A549 (cell line): ENCODE measurements at regions not wholly inside any gene's neighbourhood (a gene's known extent, or its start where the extent isn't known, plus 50 kb on each side); places are given as distances from the start of the nearest gene placed in this dataset.

Source experiments
- ATAC-seq, 2 experiments: fragments of 200-7000 bp in 1 of 2; fragments of >200 bp in 1 of 2; cut with Nextera tagmentation in 1 of 2; cut with Tn5 transposase in 1 of 2; 3 replicates each; pipeline versions ENCODE4 v1.8.0 to v1.9.1; 2018 to 2020; ENCODE audit warnings: mild to moderate bottlenecking in 1 of 2, moderate library complexity in 1 of 2
- CTCF ChIA-PET: fragments of 300-600 bp; sonication (Branson Sonifier 250); formaldehyde crosslinking; extraction: SDS; loops from one replicate; lab custom pipeline; 2021; ENCODE audit warnings: antibody characterized with exemption, inconsistent platforms; lab: Yijun Ruan, JAX
- POLR2A ChIA-PET: fragments of 350-600 bp; formaldehyde crosslinking; extraction: SDS; loops from one replicate; lab custom pipeline; 2021; ENCODE audit warnings: antibody characterized with exemption, inconsistent platforms; lab: Yijun Ruan, JAX
- DNase-seq, 2 experiments: peaks; one replicate each; pipeline versions ENCODE4 v3.0.0 to v3.0.0-alpha.2; 2011 to 2016; ENCODE audit warnings: low read depth in 1 of 2, low spot score in 1 of 2
- FAIRE-seq: peaks from 2 replicates; lab custom pipeline; 2011; peaks lifted over from hg19 to GRCh38; lab: Jason Lieb, UNC
- H3K27ac ChIP-seq, 2 experiments: fragments of >200 bp; sonication (Bioruptor Twin); formaldehyde crosslinking; 3 replicates each; pipeline ENCODE4 v1.5.1; 2016 to 2017
- H3K4me1 ChIP-seq: fragments of >200 bp; sonication (Bioruptor Twin); formaldehyde crosslinking; 3 replicates; pipeline ENCODE4 v1.6.1; 2016
- H3K4me2 ChIP-seq: fragments of >200 bp; sonication (Bioruptor Twin); formaldehyde crosslinking; 3 replicates; pipeline ENCODE4 v1.6.1; 2016
- H3K4me3 ChIP-seq: fragments of >200 bp; sonication (Bioruptor Twin); formaldehyde crosslinking; 3 replicates; pipeline ENCODE4 v1.5.1; 2016
- H3K9me3 ChIP-seq: fragments of >200 bp; sonication (Bioruptor Twin); formaldehyde crosslinking; 3 replicates; pipeline ENCODE4 v1.6.1; 2016
- CBX2 ChIP-seq: fragments of 200-600 bp; sonication (generic); IDR thresholded peaks from 2 replicates; pipeline ENCODE4 v1.6.1; 2016; ENCODE audit warnings: low read depth, mild to moderate bottlenecking, borderline replicate concordance
- CHD4 ChIP-seq: fragments of 200-600 bp; sonication (generic); IDR thresholded peaks from 2 replicates; pipeline ENCODE4 v1.6.1; 2016; ENCODE audit warnings: antibody characterized with exemption, mild to moderate bottlenecking, borderline replicate concordance
- EHMT2 ChIP-seq: fragments of 200-600 bp; sonication (generic); IDR thresholded peaks from 2 replicates; pipeline ENCODE4 v1.6.1; 2016; ENCODE audit warnings: antibody characterized with exemption, low read depth, mild to moderate bottlenecking, moderate library complexity
- ELK1 ChIP-seq: fragments of 150-350 bp; IDR thresholded peaks from 2 replicates; pipeline ENCODE4 v1.6.1; 2014; ENCODE audit warnings: low read depth, mild to moderate bottlenecking, low read length
- FOSL2 ChIP-seq, 2 experiments: fragments of 450-650 bp in 1 of 2; fragments of >200 bp in 1 of 2; sonication (Bioruptor Twin) in 1 of 2; formaldehyde crosslinking; IDR thresholded peaks; 2 replicates each; pipeline versions ENCODE4 v1.5.0 to v1.6.1; 2016 to 2020; ENCODE audit warnings: mild to moderate bottlenecking in 1 of 2, moderate library complexity in 1 of 2
- HDAC2 ChIP-seq: fragments of 200-600 bp; sonication (generic); IDR thresholded peaks from 2 replicates; pipeline ENCODE4 v1.6.1; 2016
- HES2 ChIP-seq: fragments of >200 bp; sonication (Bioruptor Twin); formaldehyde crosslinking; IDR thresholded peaks from 2 replicates; pipeline ENCODE4 v1.6.1; 2016
- HOXA7 ChIP-seq: fragments of 250-450 bp; sonication (Bioruptor Pico); IDR thresholded peaks from 2 replicates; pipeline ENCODE4 v1.5.0; 2020; ENCODE audit warnings: mild to moderate bottlenecking, moderate library complexity
- HOXB5 ChIP-seq: fragments of 250-450 bp; sonication (Bioruptor Pico); IDR thresholded peaks from 2 replicates; pipeline ENCODE4 v1.5.0; 2020; ENCODE audit warnings: mild to moderate bottlenecking, moderate library complexity
- JUN ChIP-seq, 2 experiments: fragments of >200 bp; sonication (Bioruptor Twin); formaldehyde crosslinking; IDR thresholded peaks; 2 replicates in 1 of 2; 3 replicates in 1 of 2; pipeline ENCODE4 v1.6.1; 2016 to 2017
- MAFK ChIP-seq: fragments of 450-650 bp; IDR thresholded peaks from 2 replicates; pipeline ENCODE4 v1.6.1; 2014; ENCODE audit not compliant: partially characterized antibody
- MAZ ChIP-seq: fragments of 150-350 bp; IDR thresholded peaks from 2 replicates; pipeline ENCODE4 v1.6.1; 2014; ENCODE audit warnings: antibody characterized with exemption, low read depth, low read length, borderline replicate concordance
- MYC ChIP-seq: IDR thresholded peaks from 2 replicates; pipeline ENCODE4 v1.6.1; 2012; ENCODE audit warnings: mild to moderate bottlenecking, inconsistent platforms, low read length, improper control_type of control experiment, borderline replicate concordance
- NR3C1 ChIP-seq: fragments of >200 bp; sonication (Bioruptor Twin); formaldehyde crosslinking; IDR thresholded peaks from 3 replicates; pipeline ENCODE4 v1.6.1; 2017
- PBX3 ChIP-seq: IDR thresholded peaks from 2 replicates; pipeline ENCODE4 v1.6.1; 2012
- PHF8 ChIP-seq: fragments of 200-600 bp; sonication (generic); IDR thresholded peaks from 2 replicates; pipeline ENCODE4 v1.6.1; 2016; ENCODE audit warnings: low read depth, mild to moderate bottlenecking, antibody characterized with exemption, moderate library complexity, borderline replicate concordance
- POLR2A ChIP-seq: IDR thresholded peaks from 2 replicates; pipeline ENCODE4 v1.6.1; 2012; ENCODE audit warnings: mild to moderate bottlenecking, low read length
- REST ChIP-seq: fragments of 200-600 bp; sonication (generic); IDR thresholded peaks from 2 replicates; pipeline ENCODE4 v1.6.1; 2016; ENCODE audit warnings: antibody characterized with exemption, mild to moderate bottlenecking, moderate library complexity
- SMC3 ChIP-seq: fragments of >200 bp; sonication (Bioruptor Twin); formaldehyde crosslinking; IDR thresholded peaks from 3 replicates; pipeline ENCODE4 v1.6.1; 2018; ENCODE audit warnings: inconsistent platforms
- SREBF2 ChIP-seq: fragments of 450-650 bp; IDR thresholded peaks from 2 replicates; pipeline ENCODE4 v1.6.1; 2014; ENCODE audit warnings: mild to moderate bottlenecking, moderate library complexity
- TFCP2L1 ChIP-seq: fragments of 250-450 bp; sonication (Bioruptor Pico); IDR thresholded peaks from 2 replicates; pipeline ENCODE4 v1.5.0; 2021; ENCODE audit warnings: mild to moderate bottlenecking
- USF2 ChIP-seq: fragments of 450-650 bp; IDR thresholded peaks from 2 replicates; pipeline ENCODE4 v1.6.1; 2014; ENCODE audit warnings: antibody characterized with exemption
- ZC3H11A ChIP-seq: fragments of 450-650 bp; IDR thresholded peaks from 2 replicates; pipeline ENCODE4 v1.6.1; 2014; ENCODE audit warnings: antibody characterized with exemption, mild to moderate bottlenecking
- ZFP36 ChIP-seq: fragments of 450-650 bp; IDR thresholded peaks from 2 replicates; pipeline ENCODE4 v1.6.1; 2014; ENCODE audit warnings: borderline replicate concordance; ENCODE audit not compliant: partially characterized antibody
- WGBS: methylation state at CpG from one replicate; pipeline ENCODE4 v1.1.6; 2017; ENCODE audit errors: missing lambda C conversion rate; 5-methylcytosine and 5-hydroxymethylcytosine counted together

GRCh38 chr11:86152006-86152862 is 83.3 kb upstream of the PICALM start:
- Histone ChIP-seq H3K4me2 (peak overlapping the region; percentile 37), H3K27ac (peak overlapping the region; percentile 45 to 75; a peak in 3 of 6 replicates), H3K9me3 (no peaks in the 10 kb centered on the region), H3K4me1 (peaks cover 15% of the 10 kb centered on the region), H3K4me3 (no peak overlapping the region)
- FAIRE-seq, result no peak
- WGBS, result 78% methylated on average over 2 of the region's 2 CpGs
- ATAC-seq, result peak; percentile 39 to 48; a peak in 2 of 6 replicates
- CTCF ChIA-PET, result no interaction called here
- POLR2A ChIA-PET, result interaction anchor here (1.7 kb wide), 1 partner anchor 10 kb away, joined by 5 read pairs; no protein-coding TSS in a partner anchor
- DNase-seq, result no peak
- peak; percentile 53 for TF ChIP-seq ZFP36
- no peak for TF ChIP-seq MAZ
- TF ChIP-seq HOXB5 (CRISPR knock-in tag), result no peak

GRCh38 chr11:86151174-86152005 is 82.5 kb upstream of the PICALM start:
- CTCF ChIA-PET, result interaction anchor here (0.8 to 1.4 kb wide), 2 partner anchors 11 to 21 kb away, joined by 3 read pairs; no protein-coding TSS in a partner anchor

GRCh38 chr11:86150847-86151173 is 81.9 kb upstream of the PICALM start:
- ATAC-seq (no peak), DNase-seq (no peak), FAIRE-seq (no peak)
- no peaks in the 10 kb centered on the region for H3K9me3 ChIP-seq
- H3K4me1 ChIP-seq, result peaks cover 19% of the 10 kb centered on the region
- no peak overlapping the region for H3K4me3 ChIP-seq
- ChIA-PET POLR2A (interaction anchor here (1.5 to 1.7 kb wide), 2 partner anchors 11 to 82 kb away, joined by 3 to 5 read pairs; partner anchors contain the start of gene PICALM), CTCF (interaction anchor here (0.8 to 1.4 kb wide), 2 partner anchors 12 to 20 kb away, joined by 3 read pairs; no protein-coding TSS in a partner anchor)
- 98% methylated on average over 2 of the region's 2 CpGs for WGBS
- H3K27ac ChIP-seq, result peak overlapping the region; percentile 45 to 75; a peak in 3 of 6 replicates
- no peak overlapping the region for H3K4me2 ChIP-seq
- no peak for TF ChIP-seq HDAC2
- TF ChIP-seq HOXB5 (CRISPR knock-in tag), result no peak
- no peak for TF ChIP-seq MAFK
- no peak for TF ChIP-seq PHF8
- TF ChIP-seq HES2, result no peak
- TF ChIP-seq ZC3H11A, result no peak
- no peak for TF ChIP-seq SMC3
- no peak for TF ChIP-seq REST
- TF ChIP-seq NR3C1, result no peak
- no peak for TF ChIP-seq CBX2
- no peak for TF ChIP-seq CHD4
- no peak for TF ChIP-seq MYC
- TF ChIP-seq ELK1, result no peak

More at GRCh38 chr11:86151174-86152005, 82.5 kb upstream of the PICALM start:
- ATAC-seq (peak; percentile 55 to 74; a peak in 4 of 6 replicates), FAIRE-seq (no peak), DNase-seq (no peak)
- Histone ChIP-seq H3K4me3 (no peak overlapping the region), H3K9me3 (no peaks in the 10 kb centered on the region), H3K4me2 (peak overlapping the region; percentile 37), H3K27ac (peak overlapping the region; percentile 45 to 75; a peak in 4 of 6 replicates), H3K4me1 (peaks cover 15% of the 10 kb centered on the region)
- TF ChIP-seq FOSL2 (IDR thresholded peaks at IDR 0.05) (no peak), FOSL2 (CRISPR knock-in tag; IDR thresholded peaks at IDR 0.05) (no peak), POLR2A (no peak), SREBF2 (no peak), PBX3 (no peak), HOXA7 (CRISPR knock-in tag) (no peak), USF2 (no peak), TFCP2L1 (CRISPR knock-in tag) (no peak), JUN (IDR thresholded peaks at IDR 0.05) (no peak), EHMT2 (no peak), MYC (no peak)
- 11% methylated on average over 3 of the region's 3 CpGs for WGBS
- POLR2A ChIA-PET, result interaction anchor here (1.5 to 1.7 kb wide), 2 partner anchors 11 to 83 kb away, joined by 3 to 5 read pairs; partner anchors contain the start of gene PICALM
